Activated naive CD8-positive, alpha-beta T cell (primary cell): ENCODE measurements at regions not wholly inside any gene's neighbourhood (a gene's known extent, or its start where the extent isn't known, plus 50 kb on each side); places are given as distances from the start of the nearest gene placed in this dataset.
"Not testable (repeated sequence)": the region's sequence is repeated elsewhere in the genome, so short reads cannot be mapped to it uniquely, and the experiment has no call there.

Experiments
- H3K27ac Mint-ChIP-seq: one replicate; pipeline ENCODE4 v1.8.0; 2021; ENCODE audit warnings: mixed read lengths
- H3K27me3 Mint-ChIP-seq: one replicate; pipeline ENCODE4 v1.8.0; 2021; ENCODE audit warnings: mixed read lengths
- H3K36me3 Mint-ChIP-seq: one replicate; pipeline ENCODE4 v1.8.0; 2021; ENCODE audit warnings: mixed read lengths
- H3K4me1 Mint-ChIP-seq: one replicate; pipeline ENCODE4 v1.8.0; 2021; ENCODE audit warnings: low read depth, mixed read lengths
- H3K4me3 Mint-ChIP-seq: one replicate; pipeline ENCODE4 v1.8.0; 2021; ENCODE audit warnings: mild to moderate bottlenecking, mixed read lengths
- H3K9me3 Mint-ChIP-seq: one replicate; pipeline ENCODE4 v1.8.0; 2021; ENCODE audit warnings: low read depth, mixed read lengths

GRCh38 chr7:152521420-152522337, 85.9 kb upstream of the KMT2C start:
- no peaks in the 10 kb centered on the region for H3K27me3 Mint-ChIP-seq
- H3K27ac Mint-ChIP-seq: no peak overlapping the region
- H3K4me1 Mint-ChIP-seq: no peaks in the 10 kb centered on the region
- H3K9me3 Mint-ChIP-seq: no peaks in the 10 kb centered on the region
- H3K4me3 Mint-ChIP-seq: no peak overlapping the region
- H3K36me3 Mint-ChIP-seq: no peaks in the 10 kb centered on the region

- H3K4me1 Mint-ChIP-seq: no peaks in the 10 kb centered on the region
Observed at GRCh38 chr7:152520861-152521302, 85.1 kb upstream of the KMT2C start.

GRCh38 chr7:152519290-152519689, 83.5 kb upstream of the KMT2C start:
- H3K4me1 Mint-ChIP-seq: no peaks in the 10 kb centered on the region
- H3K27ac Mint-ChIP-seq: no peak overlapping the region
- no peaks in the 10 kb centered on the region for H3K27me3 Mint-ChIP-seq
- no peaks in the 10 kb centered on the region for H3K36me3 Mint-ChIP-seq
- H3K9me3 Mint-ChIP-seq: no peaks in the 10 kb centered on the region
- no peak overlapping the region for H3K4me3 Mint-ChIP-seq

More at GRCh38 chr7:152520861-152521302, 85.1 kb upstream of the KMT2C start:
- no peak overlapping the region for H3K4me3 Mint-ChIP-seq
- no peak overlapping the region for H3K27ac Mint-ChIP-seq
- H3K27me3 Mint-ChIP-seq: no peaks in the 10 kb centered on the region
- H3K36me3 Mint-ChIP-seq: no peaks in the 10 kb centered on the region
- H3K9me3 Mint-ChIP-seq: no peaks in the 10 kb centered on the region

GRCh38 chr7:152516216-152516615, 80.4 kb upstream of the KMT2C start:
- Mint-ChIP-seq H3K27me3 (no peaks in the 10 kb centered on the region), H3K27ac (no peak overlapping the region), H3K9me3 (no peaks in the 10 kb centered on the region), H3K4me1 (peaks cover 11% of the 10 kb centered on the region), H3K4me3 (no peak overlapping the region), H3K36me3 (no peaks in the 10 kb centered on the region)

- not testable (repeated sequence) for H3K4me3 Mint-ChIP-seq, H3K27ac Mint-ChIP-seq, H3K36me3 Mint-ChIP-seq, H3K27me3 Mint-ChIP-seq, H3K9me3 Mint-ChIP-seq
- peaks cover 11% of the 10 kb centered on the region for H3K4me1 Mint-ChIP-seq
Observed at GRCh38 chr7:152515266-152515950, 79.6 kb upstream of the KMT2C start.

GRCh38 chr7:152514771-152515105, 78.9 kb upstream of the KMT2C start:
- Mint-ChIP-seq H3K27me3 (no peaks in the 10 kb centered on the region), H3K36me3 (no peaks in the 10 kb centered on the region), H3K27ac (no peak overlapping the region), H3K9me3 (no peaks in the 10 kb centered on the region), H3K4me3 (no peak overlapping the region), H3K4me1 (peaks cover 11% of the 10 kb centered on the region)

- no peaks in the 10 kb centered on the region for H3K27me3 Mint-ChIP-seq
- no peak overlapping the region for H3K27ac Mint-ChIP-seq
- H3K4me1 Mint-ChIP-seq: peaks cover 11% of the 10 kb centered on the region
- no peaks in the 10 kb centered on the region for H3K9me3 Mint-ChIP-seq
- H3K4me3 Mint-ChIP-seq: no peak overlapping the region
- no peaks in the 10 kb centered on the region for H3K36me3 Mint-ChIP-seq
Observed at GRCh38 chr7:152513861-152514770, 78.3 kb upstream of the KMT2C start.

- no peaks in the 10 kb centered on the region for H3K27me3 Mint-ChIP-seq
- no peak overlapping the region for H3K27ac Mint-ChIP-seq
- peak overlapping the region; percentile 63 for H3K4me3 Mint-ChIP-seq
- H3K36me3 Mint-ChIP-seq: no peaks in the 10 kb centered on the region
- peaks cover 11% of the 10 kb centered on the region for H3K4me1 Mint-ChIP-seq
- H3K9me3 Mint-ChIP-seq: no peaks in the 10 kb centered on the region
Observed at GRCh38 chr7:152512706-152513105, 76.9 kb upstream of the KMT2C start.

- Mint-ChIP-seq H3K4me1 (peaks cover 11% of the 10 kb centered on the region), H3K36me3 (no peaks in the 10 kb centered on the region), H3K27me3 (no peaks in the 10 kb centered on the region), H3K27ac (no peak overlapping the region), H3K9me3 (no peaks in the 10 kb centered on the region), H3K4me3 (no peak overlapping the region)
Observed at GRCh38 chr7:152511736-152512135, 75.9 kb upstream of the KMT2C start.

GRCh38 chr7:152508701-152509100, 72.9 kb upstream of the KMT2C start:
- Mint-ChIP-seq H3K4me1 (peaks cover 8% of the 10 kb centered on the region), H3K27me3 (no peaks in the 10 kb centered on the region), H3K9me3 (no peaks in the 10 kb centered on the region), H3K36me3 (no peaks in the 10 kb centered on the region), H3K4me3 (no peak overlapping the region), H3K27ac (no peak overlapping the region)

GRCh38 chr7:152505606-152506005, 69.8 kb upstream of the KMT2C start:
- H3K9me3 Mint-ChIP-seq: no peaks in the 10 kb centered on the region
- H3K27ac Mint-ChIP-seq: no peak overlapping the region
- no peak overlapping the region for H3K4me3 Mint-ChIP-seq
- H3K36me3 Mint-ChIP-seq: no peaks in the 10 kb centered on the region
- H3K27me3 Mint-ChIP-seq: no peaks in the 10 kb centered on the region
- H3K4me1 Mint-ChIP-seq: no peaks in the 10 kb centered on the region

GRCh38 chr7:152504816-152505215, 69.0 kb upstream of the KMT2C start:
- H3K27ac Mint-ChIP-seq: no peak overlapping the region
- H3K36me3 Mint-ChIP-seq: no peaks in the 10 kb centered on the region
- H3K4me3 Mint-ChIP-seq: no peak overlapping the region
- H3K27me3 Mint-ChIP-seq: no peaks in the 10 kb centered on the region
- no peaks in the 10 kb centered on the region for H3K4me1 Mint-ChIP-seq
- no peaks in the 10 kb centered on the region for H3K9me3 Mint-ChIP-seq

- Mint-ChIP-seq H3K27me3 (no peaks in the 10 kb centered on the region), H3K9me3 (no peaks in the 10 kb centered on the region), H3K36me3 (no peaks in the 10 kb centered on the region), H3K4me1 (no peaks in the 10 kb centered on the region), H3K27ac (no peak overlapping the region), H3K4me3 (no peak overlapping the region)
Observed at GRCh38 chr7:152504367-152504766, 68.6 kb upstream of the KMT2C start.

- Mint-ChIP-seq H3K4me3 (no peak overlapping the region), H3K36me3 (no peaks in the 10 kb centered on the region), H3K27me3 (no peaks in the 10 kb centered on the region), H3K9me3 (no peaks in the 10 kb centered on the region), H3K27ac (no peak overlapping the region), H3K4me1 (no peaks in the 10 kb centered on the region)
Observed at GRCh38 chr7:152502813-152503790, 67.3 kb upstream of the KMT2C start.
